Spleen (tissue), 11 donors: ENCODE measurements at regions not wholly inside any gene's neighbourhood (a gene's known extent, or its start where the extent isn't known, plus 50 kb on each side); places are given as distances from the start of the nearest gene placed in this dataset.

ENCODE experiments used
- DNase-seq: peaks from one replicate; pipeline ENCODE4 v3.0.0-alpha.2; 2020
- H3K27ac ChIP-seq, 8 donors: fragments of 200-600 bp; sonication (generic) in 7 of 8; 1 replicate in 4 of 8; 2 replicates in 4 of 8; pipeline versions ENCODE4 v1.5.0 to v1.8.0; 2016 to 2021; ENCODE audit warnings: inconsistent platforms in 4 of 8, mild to moderate bottlenecking in 4 of 8, moderate library complexity in 1 of 8
- H3K27me3 ChIP-seq, 7 donors: fragments of 200-600 bp; sonication (generic) in 6 of 7; replicated peaks in 1 of 7; 1 replicate in 4 of 7; 2 replicates in 3 of 7; pipeline versions ENCODE4 v1.5.0 to v1.8.0; 2016 to 2021; ENCODE audit warnings: inconsistent platforms in 3 of 7, mild to moderate bottlenecking in 1 of 7
- H3K36me3 ChIP-seq, 6 donors: fragments of 200-600 bp; sonication (generic) in 5 of 6; 1 replicate in 4 of 6; 2 replicates in 2 of 6; pipeline versions ENCODE4 v1.5.0 to v1.8.0; 2016 to 2021; ENCODE audit warnings: inconsistent platforms in 2 of 6
- H3K4me1 ChIP-seq, 6 donors: fragments of 200-600 bp; sonication (generic) in 5 of 6; 1 replicate in 3 of 6; 2 replicates in 3 of 6; pipeline versions ENCODE4 v1.5.0 to v1.8.0; 2016 to 2021; ENCODE audit warnings: inconsistent platforms in 3 of 6
- H3K4me3 ChIP-seq, 8 donors: fragments of 200-600 bp; sonication (generic) in 7 of 8; 1 replicate in 4 of 8; 2 replicates in 4 of 8; pipeline versions ENCODE4 v1.5.0 to v1.8.0; 2016 to 2021; ENCODE audit warnings: inconsistent platforms in 4 of 8, mild to moderate bottlenecking in 4 of 8, moderate library complexity in 2 of 8
- H3K9me3 ChIP-seq, 8 donors: fragments of 200-600 bp; sonication (generic) in 7 of 8; 1 replicate in 4 of 8; 2 replicates in 4 of 8; pipeline versions ENCODE4 v1.5.0 to v1.8.0; 2016 to 2021; ENCODE audit warnings: inconsistent platforms in 4 of 8
- POLR2A ChIP-seq, 3 donors: fragments of 450-650 bp; IDR thresholded peaks; one replicate each; pipeline ENCODE4 v1.5.1; 2017; ENCODE audit warnings: antibody characterized with exemption in 3 of 3, mild to moderate bottlenecking in 1 of 3
- POLR2AphosphoS5 ChIP-seq, 3 donors: sonication (generic); formaldehyde crosslinking; IDR thresholded peaks; one replicate each; pipeline ENCODE4 v1.5.1; 2017; ENCODE audit warnings: antibody characterized with exemption in 3 of 3
- WGBS, 5 donors: extraction: QIAGEN DNeasy Blood & Tissue Kit in 3 of 5; methylation state at CpG; one replicate each; pipeline versions ENCODE4 v1.1.5 to v1.1.7; 2013 to 2018; 5-methylcytosine and 5-hydroxymethylcytosine counted together
- intact Hi-C: fragments of 100-400 bp; cut with DNase I; formaldehyde crosslinking; loops from one replicate; pipeline ENCODE4 v1.15.0; 2023; ENCODE audit warnings: low total_unique reads
- TF ChIP-seq, protein P1 (sequence below), 11 experiments: fragments of 200-600 bp in 7 of 11; fragments of 450-650 bp in 4 of 11; sonication (generic) in 4 of 11; IDR thresholded peaks in 8 of 11; conservative IDR thresholded peaks in 3 of 11; 1 replicate in 7 of 11; 2 replicates in 4 of 11; pipeline versions ENCODE4 v1.4.0 to v1.8.0; 2016 to 2021; ENCODE audit warnings: antibody characterized with exemption in 11 of 11, inconsistent platforms in 4 of 11, mild to moderate bottlenecking in 1 of 11
- donor health status: healthy with polysubstance abuse.
- donor health status: DM: no; HTN: no; CAD: no; lungs with moderate emphysema.
- donor health status: DM: no; HTN: no; CAD: no.
- donor health status: Bipolar disorder and iron deficiency.
- donor health status: healthy.
- donor health status: DM: no; HTN: no; CAD: no.
- donor health status: DM: yes; HTN: yes; CAD: no.

DNA sequence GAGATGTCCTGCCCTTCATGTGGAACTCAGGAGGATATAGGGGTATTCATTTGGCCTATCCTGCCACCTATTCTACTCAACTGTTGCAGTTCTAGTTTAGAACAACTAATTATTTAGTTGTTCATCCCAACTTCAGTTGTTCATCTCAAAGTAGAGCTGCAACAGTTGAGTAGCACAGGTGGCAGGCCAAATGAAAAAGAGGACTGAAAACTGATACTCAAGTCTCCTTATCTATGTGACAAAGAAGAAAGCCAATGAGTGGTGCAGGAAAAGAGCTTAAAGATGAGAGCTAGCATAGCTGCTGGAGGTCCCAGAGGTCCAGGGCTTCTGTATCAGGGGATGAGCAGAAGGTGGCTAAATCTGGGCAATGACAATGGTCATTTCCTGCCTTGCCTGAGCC lies 148.9 kb upstream of the KITLG start:
- intact Hi-C loops = no loop called here
- Histone ChIP-seq H3K27ac (no peak overlapping the region), H3K9me3 (no peaks in the 10 kb centered on the region), H3K4me1 (no peaks in the 10 kb centered on the region), H3K27me3 (no peaks in the 10 kb centered on the region), H3K36me3 (no peaks in the 10 kb centered on the region), H3K4me3 (no peak overlapping the region)
- no peak for DNase-seq
- TF ChIP-seq POLR2AphosphoS5 (IDR thresholded peaks at IDR 0.05) (no peak), POLR2A (IDR thresholded peaks at IDR 0.05) (no peak)
- TF ChIP-seq, protein P1, sequence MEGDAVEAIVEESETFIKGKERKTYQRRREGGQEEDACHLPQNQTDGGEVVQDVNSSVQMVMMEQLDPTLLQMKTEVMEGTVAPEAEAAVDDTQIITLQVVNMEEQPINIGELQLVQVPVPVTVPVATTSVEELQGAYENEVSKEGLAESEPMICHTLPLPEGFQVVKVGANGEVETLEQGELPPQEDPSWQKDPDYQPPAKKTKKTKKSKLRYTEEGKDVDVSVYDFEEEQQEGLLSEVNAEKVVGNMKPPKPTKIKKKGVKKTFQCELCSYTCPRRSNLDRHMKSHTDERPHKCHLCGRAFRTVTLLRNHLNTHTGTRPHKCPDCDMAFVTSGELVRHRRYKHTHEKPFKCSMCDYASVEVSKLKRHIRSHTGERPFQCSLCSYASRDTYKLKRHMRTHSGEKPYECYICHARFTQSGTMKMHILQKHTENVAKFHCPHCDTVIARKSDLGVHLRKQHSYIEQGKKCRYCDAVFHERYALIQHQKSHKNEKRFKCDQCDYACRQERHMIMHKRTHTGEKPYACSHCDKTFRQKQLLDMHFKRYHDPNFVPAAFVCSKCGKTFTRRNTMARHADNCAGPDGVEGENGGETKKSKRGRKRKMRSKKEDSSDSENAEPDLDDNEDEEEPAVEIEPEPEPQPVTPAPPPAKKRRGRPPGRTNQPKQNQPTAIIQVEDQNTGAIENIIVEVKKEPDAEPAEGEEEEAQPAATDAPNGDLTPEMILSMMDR (IDR thresholded peaks at IDR 0.05 in 8 of 11, conservative IDR thresholded peaks at IDR 0.05 in 3 of 11) = no peak

DNA sequence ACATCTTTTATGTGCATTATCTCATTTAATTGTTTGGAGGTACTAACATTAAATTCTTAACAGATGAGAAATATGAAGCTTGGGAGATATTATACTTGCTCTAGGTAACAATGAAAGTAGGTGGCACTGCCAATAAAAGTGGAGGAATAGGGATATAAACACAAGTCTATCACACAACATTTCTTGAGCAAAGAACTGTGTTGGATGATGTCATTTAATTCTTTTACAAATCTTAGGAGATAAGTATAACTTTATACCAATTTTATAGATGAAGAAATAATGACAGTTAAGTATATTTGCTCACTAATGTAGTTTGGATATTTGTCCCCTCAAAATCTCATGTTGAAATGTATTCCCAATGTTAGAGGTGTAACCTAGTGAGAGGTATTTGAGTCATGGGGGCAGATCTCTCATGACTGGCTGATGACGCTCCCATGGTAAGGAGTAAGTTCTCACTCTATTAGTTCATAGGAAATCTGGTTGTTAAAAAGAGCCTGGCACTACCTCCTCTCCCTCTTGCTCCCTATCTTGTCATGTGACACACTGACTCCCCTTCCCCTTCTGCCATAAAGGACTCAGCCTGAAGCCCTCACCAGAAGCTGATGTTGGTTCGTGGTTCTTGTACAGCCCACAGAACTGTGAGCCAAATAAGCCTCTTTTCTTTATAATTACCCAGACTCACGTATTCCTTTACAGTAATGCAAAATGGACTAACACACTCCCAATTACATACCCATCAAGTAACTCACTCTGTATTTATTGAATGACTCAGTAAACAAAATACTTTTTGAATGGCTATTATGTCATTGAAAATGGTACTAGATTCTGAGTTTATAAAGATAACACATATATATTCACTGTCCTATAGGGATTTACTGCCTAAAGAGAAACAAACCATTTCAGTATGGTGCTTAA lies 146.8 kb upstream of the KITLG start:
- Histone ChIP-seq H3K27me3 (no peaks in the 10 kb centered on the region), H3K4me1 (no peaks in the 10 kb centered on the region), H3K4me3 (no peak overlapping the region), H3K27ac (no peak overlapping the region), H3K36me3 (no peaks in the 10 kb centered on the region), H3K9me3 (no peaks in the 10 kb centered on the region)
- intact Hi-C loops = no loop called here
- TF ChIP-seq, protein P1 (IDR thresholded peaks at IDR 0.05 in 8 of 11, conservative IDR thresholded peaks at IDR 0.05 in 3 of 11) = no peak
- TF ChIP-seq POLR2AphosphoS5 (IDR thresholded peaks at IDR 0.05) = no peak
- no peak for TF ChIP-seq POLR2A (IDR thresholded peaks at IDR 0.05)
- 77 to 83% (median 80%) methylated on average over 3 of the region's 3 CpGs for WGBS, 5 donors
- no peak for DNase-seq

DNA sequence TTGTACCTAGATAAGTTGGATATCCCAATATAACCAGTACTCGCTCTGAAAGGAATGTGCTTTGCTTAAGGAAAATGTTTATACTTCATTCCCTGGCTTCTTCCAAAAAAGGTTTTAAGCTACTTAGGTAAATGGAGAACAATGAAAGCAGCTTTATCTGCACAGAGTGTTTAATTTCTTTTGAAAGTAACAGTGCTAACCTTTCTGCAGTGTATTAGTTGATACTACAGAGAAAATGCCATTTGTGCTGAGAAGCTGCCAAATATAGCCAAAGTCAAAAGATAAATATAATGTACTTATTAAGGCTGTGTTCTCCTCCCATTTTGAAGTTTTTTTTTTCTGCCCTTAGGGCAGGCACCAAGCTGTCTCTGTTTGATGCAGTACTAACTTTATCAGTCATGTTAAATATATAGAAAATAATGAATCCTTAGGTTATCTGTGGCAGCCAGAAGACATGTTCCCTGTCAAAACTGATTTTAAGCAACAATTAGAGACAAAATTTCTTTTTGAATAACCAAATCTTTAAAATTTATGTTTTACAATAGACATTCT lies 145.4 kb upstream of the KITLG start:
- no peaks in the 10 kb centered on the region for H3K9me3 ChIP-seq
- intact Hi-C loops = no loop called here
- no peaks in the 10 kb centered on the region for H3K27me3 ChIP-seq
- H3K27ac ChIP-seq = no peak overlapping the region
- no peaks in the 10 kb centered on the region for H3K4me1 ChIP-seq
- WGBS, 5 donors = 78 to 93% (median 87%) methylated on average over 1 of the region's 1 CpG
- H3K36me3 ChIP-seq = no peaks in the 10 kb centered on the region
- DNase-seq = no peak
- no peak overlapping the region for H3K4me3 ChIP-seq
- TF ChIP-seq, protein P1 (IDR thresholded peaks at IDR 0.05 in 8 of 11, conservative IDR thresholded peaks at IDR 0.05 in 3 of 11) = no peak
- TF ChIP-seq POLR2AphosphoS5 (IDR thresholded peaks at IDR 0.05) = no peak
- no peak for TF ChIP-seq POLR2A (IDR thresholded peaks at IDR 0.05)

DNA sequence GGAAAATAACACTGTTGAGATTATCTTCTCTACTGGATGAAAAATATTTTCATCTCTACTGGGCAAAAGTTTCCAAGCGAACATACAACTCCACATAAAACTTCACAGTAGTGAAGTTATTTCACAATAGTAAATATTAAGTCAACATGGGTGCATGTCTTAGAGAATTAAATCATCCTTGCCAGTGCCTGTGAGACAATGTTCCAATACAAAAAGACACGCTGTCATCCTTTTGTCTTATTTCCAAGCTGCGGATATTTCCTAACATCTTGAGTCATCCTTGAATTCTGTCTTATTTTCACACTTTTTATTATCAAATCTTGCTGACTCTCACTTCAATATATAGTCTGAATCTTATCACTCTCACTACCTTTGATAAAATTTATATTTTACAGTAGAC lies 142.9 kb upstream of the KITLG start:
- 90 to 98% (median 94%) methylated on average over 3 of the region's 3 CpGs for WGBS, 5 donors
- Histone ChIP-seq H3K4me3 (no peak overlapping the region), H3K27me3 (no peaks in the 10 kb centered on the region), H3K36me3 (no peaks in the 10 kb centered on the region), H3K27ac (no peak overlapping the region), H3K9me3 (no peaks in the 10 kb centered on the region), H3K4me1 (no peaks in the 10 kb centered on the region)
- intact Hi-C loops = no loop called here
- TF ChIP-seq, protein P1 (IDR thresholded peaks at IDR 0.05 in 8 of 11, conservative IDR thresholded peaks at IDR 0.05 in 3 of 11) = no peak
- TF ChIP-seq POLR2AphosphoS5 (IDR thresholded peaks at IDR 0.05) (no peak), POLR2A (IDR thresholded peaks at IDR 0.05) (no peak)
- DNase-seq = no peak
